ENCODE measurements at regions not wholly inside any gene's neighbourhood (a gene's known extent, or its start where the extent isn't known, plus 50 kb on each side); places are given as distances from the start of the nearest gene placed in this dataset.
"Not testable (repeated sequence)": the region's sequence is repeated elsewhere in the genome, so short reads cannot be mapped to it uniquely, and the experiment has no call there.

DNA sequence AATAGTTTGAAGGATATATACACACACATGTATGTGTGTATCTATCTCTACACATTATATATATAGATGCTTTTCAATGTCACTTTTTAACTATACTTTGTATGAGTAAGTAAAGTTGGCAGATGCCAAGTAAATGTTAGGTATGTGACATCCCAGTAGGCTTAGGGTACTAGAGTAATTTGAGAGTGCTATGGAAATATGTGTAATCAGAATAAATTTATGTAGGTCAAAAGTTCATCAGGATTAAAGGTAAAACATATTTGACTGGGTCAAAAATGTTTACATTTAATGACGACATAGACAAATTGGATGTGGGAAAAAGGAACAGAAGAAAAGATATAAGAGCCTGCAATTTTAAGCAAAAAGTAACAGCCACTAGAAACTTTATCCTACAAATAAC lies 588.8 kb downstream of the ANKRD50 start:
- DNase-seq = no peak
- Histone ChIP-seq H3K27ac (peak overlapping the region in 1 of 4 donors; percentile 30), H3K4me3 (no peak overlapping the region), H3K27me3 (no peaks in the 10 kb centered on the region), H3K4me1 (peaks cover 0 to 30% (median 0%) of the 10 kb centered on the region in 3 donors), H3K36me3 (no peaks in the 10 kb centered on the region), H3K9me3 (no peaks in the 10 kb centered on the region)
- WGBS, 2 donors = 37 to 61% methylated on average over 1 of the region's 1 CpG
- intact Hi-C loops (cut with DNase I) = no loop called here
- no peak for TF ChIP-seq POLR2A (IDR thresholded peaks at IDR 0.05)
- TF ChIP-seq, protein P1, sequence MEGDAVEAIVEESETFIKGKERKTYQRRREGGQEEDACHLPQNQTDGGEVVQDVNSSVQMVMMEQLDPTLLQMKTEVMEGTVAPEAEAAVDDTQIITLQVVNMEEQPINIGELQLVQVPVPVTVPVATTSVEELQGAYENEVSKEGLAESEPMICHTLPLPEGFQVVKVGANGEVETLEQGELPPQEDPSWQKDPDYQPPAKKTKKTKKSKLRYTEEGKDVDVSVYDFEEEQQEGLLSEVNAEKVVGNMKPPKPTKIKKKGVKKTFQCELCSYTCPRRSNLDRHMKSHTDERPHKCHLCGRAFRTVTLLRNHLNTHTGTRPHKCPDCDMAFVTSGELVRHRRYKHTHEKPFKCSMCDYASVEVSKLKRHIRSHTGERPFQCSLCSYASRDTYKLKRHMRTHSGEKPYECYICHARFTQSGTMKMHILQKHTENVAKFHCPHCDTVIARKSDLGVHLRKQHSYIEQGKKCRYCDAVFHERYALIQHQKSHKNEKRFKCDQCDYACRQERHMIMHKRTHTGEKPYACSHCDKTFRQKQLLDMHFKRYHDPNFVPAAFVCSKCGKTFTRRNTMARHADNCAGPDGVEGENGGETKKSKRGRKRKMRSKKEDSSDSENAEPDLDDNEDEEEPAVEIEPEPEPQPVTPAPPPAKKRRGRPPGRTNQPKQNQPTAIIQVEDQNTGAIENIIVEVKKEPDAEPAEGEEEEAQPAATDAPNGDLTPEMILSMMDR (IDR thresholded peaks at IDR 0.05) = no peak

DNA sequence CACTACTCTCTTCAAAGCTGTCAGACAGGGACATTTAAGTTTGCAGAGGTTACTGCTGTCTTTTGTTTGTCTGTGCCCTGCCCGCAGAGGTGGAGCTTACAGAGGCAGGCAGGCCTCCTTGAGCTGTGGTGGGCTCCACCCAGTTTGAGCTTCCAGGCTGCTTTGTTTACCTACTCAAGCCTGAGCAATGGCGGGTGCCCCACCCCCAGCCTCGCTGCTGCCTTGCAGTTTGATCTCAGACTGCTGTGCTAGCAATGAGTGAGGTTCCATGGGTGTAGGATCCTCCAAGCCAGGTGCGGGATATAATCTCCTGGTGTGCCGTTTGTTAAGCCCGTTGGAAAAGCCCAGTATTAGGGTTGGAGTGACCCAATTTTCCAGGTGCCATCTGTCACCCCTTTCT lies 581.2 kb downstream of the ANKRD50 start:
- not testable (repeated sequence) for H3K27ac ChIP-seq, DNase-seq
- 96 to 100% methylated on average over 2 to 4 of the region's 6 CpGs for WGBS, 2 donors

DNA sequence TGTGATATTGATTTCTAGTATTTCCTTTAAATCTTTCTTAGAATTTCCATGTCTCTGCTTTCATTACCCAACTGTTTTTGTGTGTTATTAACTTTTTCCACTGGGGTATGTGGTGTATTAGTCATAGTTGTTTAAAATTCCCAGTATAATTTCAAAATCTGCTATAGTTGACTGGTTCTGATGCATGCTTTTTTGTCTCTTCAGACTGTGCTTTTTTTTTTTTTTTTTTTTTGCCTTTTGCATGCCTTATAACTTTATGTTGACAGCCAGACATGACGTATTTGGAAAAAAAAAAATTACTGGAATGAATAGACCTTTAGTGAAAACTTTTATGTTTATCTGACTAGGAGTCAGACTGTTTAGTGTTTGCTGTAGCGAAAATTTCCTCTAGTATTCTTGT lies 580.4 kb downstream of the ANKRD50 start:
- Histone ChIP-seq H3K27me3 (no peaks in the 10 kb centered on the region), H3K4me1 (peaks cover 0 to 5% (median 0%) of the 10 kb centered on the region in 3 donors), H3K36me3 (no peaks in the 10 kb centered on the region), H3K9me3 (peaks cover 0 to 10% (median 0%) of the 10 kb centered on the region in 3 donors), H3K27ac (no peak overlapping the region), H3K4me3 (no peak overlapping the region)
- no peak for DNase-seq
- intact Hi-C loops (cut with DNase I) = no loop called here
- 70 to 93% methylated on average over 2 of the region's 2 CpGs for WGBS, 2 donors
- TF ChIP-seq POLR2A (IDR thresholded peaks at IDR 0.05) = no peak

More for the DNA sequence above, 581.2 kb downstream of the ANKRD50 start:
- intact Hi-C loops (cut with DNase I); H3K4me1 ChIP-seq; H3K4me3 ChIP-seq; H3K36me3 ChIP-seq; H3K27me3 ChIP-seq: not testable (repeated sequence)
- H3K9me3 ChIP-seq = peaks cover 0 to 10% (median 0%) of the 10 kb centered on the region in 3 donors

DNA sequence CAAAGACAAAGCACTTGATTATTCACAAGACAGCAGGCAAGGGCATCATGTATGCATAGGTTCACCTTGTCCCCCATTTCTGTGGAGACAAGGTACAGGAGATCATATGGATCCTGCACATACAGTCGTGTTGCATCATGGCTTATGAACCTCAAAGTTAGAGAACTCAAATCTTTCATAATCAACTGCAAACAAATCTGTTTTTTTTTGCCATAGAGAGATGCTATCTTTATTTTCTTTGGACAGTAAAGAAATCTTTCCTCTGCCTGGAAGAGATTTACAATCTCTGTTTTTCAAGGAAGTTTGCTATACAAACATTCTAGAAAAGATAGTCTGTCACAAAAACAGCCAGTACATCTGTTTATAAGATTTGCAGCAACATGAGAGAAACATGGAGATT lies 578.8 kb downstream of the ANKRD50 start:
- DNase-seq = no peak
- peaks cover 0 to 5% (median 0%) of the 10 kb centered on the region in 3 donors for H3K4me1 ChIP-seq
- TF ChIP-seq, protein P1 (IDR thresholded peaks at IDR 0.05) = no peak
- no peak for TF ChIP-seq POLR2A (IDR thresholded peaks at IDR 0.05)
- intact Hi-C loops (cut with DNase I) = no loop called here
- H3K9me3 ChIP-seq = peaks cover 0 to 13% (median 0%) of the 10 kb centered on the region in 3 donors
- no peaks in the 10 kb centered on the region for H3K36me3 ChIP-seq
- no peaks in the 10 kb centered on the region for H3K27me3 ChIP-seq
- no peak overlapping the region for H3K4me3 ChIP-seq
- WGBS, 2 donors = 63 to 72% methylated on average over 1 of the region's 1 CpG
- no peak overlapping the region for H3K27ac ChIP-seq

DNA sequence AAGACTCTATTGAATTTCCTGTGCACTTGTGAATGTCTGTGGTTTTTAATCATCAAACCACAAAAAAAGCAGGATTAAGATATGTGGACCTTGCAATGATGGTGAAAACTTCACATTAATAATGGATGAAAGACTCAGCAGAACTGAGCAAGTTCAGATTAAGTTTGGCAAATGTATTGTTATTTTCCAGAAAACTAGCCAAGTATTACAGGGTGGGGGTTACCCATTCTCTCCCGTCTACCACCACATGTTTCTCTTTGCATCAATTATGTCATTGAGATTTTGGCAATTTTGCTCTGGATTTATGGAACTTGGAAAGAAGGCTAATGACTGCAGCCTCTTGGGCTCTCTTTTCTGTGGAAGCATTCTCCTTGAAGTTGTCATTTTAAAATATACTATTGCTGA lies 577.1 kb downstream of the ANKRD50 start:
- no peak overlapping the region for H3K4me3 ChIP-seq
- TF ChIP-seq, protein P1 (IDR thresholded peaks at IDR 0.05) = no peak
- TF ChIP-seq POLR2A (IDR thresholded peaks at IDR 0.05) = no peak
- H3K4me1 ChIP-seq = peaks cover 0 to 5% (median 0%) of the 10 kb centered on the region in 3 donors
- no peak overlapping the region for H3K27ac ChIP-seq
- no peaks in the 10 kb centered on the region for H3K36me3 ChIP-seq
- H3K9me3 ChIP-seq = peaks cover 0 to 16% (median 0%) of the 10 kb centered on the region in 3 donors
- intact Hi-C loops (cut with DNase I) = no loop called here
- no peaks in the 10 kb centered on the region for H3K27me3 ChIP-seq
- DNase-seq = no peak
- WGBS, 2 donors = 29 to 38% methylated on average over 1 of the region's 1 CpG

DNA sequence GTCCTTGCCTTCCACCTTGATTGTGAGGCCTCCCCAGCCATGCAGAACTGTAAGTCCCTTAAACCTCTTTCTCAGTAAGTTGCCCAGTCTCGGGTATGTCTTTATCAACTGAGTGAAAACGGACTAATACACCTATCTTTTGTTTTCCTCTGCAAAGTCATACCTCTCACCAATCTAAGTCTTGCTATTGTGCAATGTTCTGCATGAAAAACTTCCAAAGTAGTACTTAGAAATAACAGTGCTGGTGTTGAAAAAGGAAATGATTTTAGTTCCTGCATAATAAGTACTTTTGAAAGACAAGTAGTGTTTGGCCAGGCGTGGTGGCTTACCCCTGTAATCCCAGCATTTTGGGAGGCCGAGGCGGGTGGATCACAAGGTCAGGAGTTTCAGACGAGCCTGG lies 573.5 kb downstream of the ANKRD50 start:
- WGBS, 2 donors = 52 to 56% methylated on average over 6 of the region's 6 CpGs
- H3K27me3 ChIP-seq = no peaks in the 10 kb centered on the region
- no peak overlapping the region for H3K27ac ChIP-seq
- no peak overlapping the region for H3K4me3 ChIP-seq
- intact Hi-C loops (cut with DNase I) = no loop called here
- no peak for DNase-seq
- H3K36me3 ChIP-seq = no peaks in the 10 kb centered on the region
- peaks cover 0 to 14% (median 0%) of the 10 kb centered on the region in 3 donors for H3K4me1 ChIP-seq
- TF ChIP-seq, protein P1 (IDR thresholded peaks at IDR 0.05) = no peak
- no peak for TF ChIP-seq POLR2A (IDR thresholded peaks at IDR 0.05)
- H3K9me3 ChIP-seq = peaks cover 0 to 6% (median 0%) of the 10 kb centered on the region in 3 donors

Measured in esophagus squamous epithelium (tissue), 5 donors.